SU-DHL-6 (cell line): ENCODE measurements at regions not wholly inside any gene's neighbourhood (a gene's known extent, or its start where the extent isn't known, plus 50 kb on each side); places are given as distances from the start of the nearest gene placed in this dataset.

Experiments
- CTCF ChIP-seq: fragments of 200-600 bp; sonication (generic); IDR thresholded peaks from one replicate; pipeline ENCODE4 v1.5.1; 2017; ENCODE audit warnings: antibody characterized with exemption, mild to moderate bottlenecking, low read length, moderate library complexity; ENCODE audit not compliant: insufficient read depth, poor library complexity, severe bottlenecking
- EZH2phosphoT487 ChIP-seq: fragments of 200-600 bp; sonication (generic), shearing (Covaris generic); conservative IDR thresholded peaks from 2 replicates; pipeline ENCODE4 v1.6.1; 2018; ENCODE audit warnings: mild to moderate bottlenecking, antibody characterized with exemption, low read length, moderate library complexity, mixed read lengths

GRCh38 chr15:70474471-70475406, 288.6 kb downstream of the UACA start:
- TF ChIP-seq CTCF (no peak), EZH2phosphoT487 (no peak)
